ENCODE measurements at regions not wholly inside any gene's neighbourhood (a gene's known extent, or its start where the extent isn't known, plus 50 kb on each side); places are given as distances from the start of the nearest gene placed in this dataset.
A peak's percentile ranks its signal among the peaks of the same experiment; 100 is the strongest.

GRCh38 chr12:124388679-124389137, 93.8 kb downstream of the RFLNA start:
- TF ChIP-seq, protein P1, sequence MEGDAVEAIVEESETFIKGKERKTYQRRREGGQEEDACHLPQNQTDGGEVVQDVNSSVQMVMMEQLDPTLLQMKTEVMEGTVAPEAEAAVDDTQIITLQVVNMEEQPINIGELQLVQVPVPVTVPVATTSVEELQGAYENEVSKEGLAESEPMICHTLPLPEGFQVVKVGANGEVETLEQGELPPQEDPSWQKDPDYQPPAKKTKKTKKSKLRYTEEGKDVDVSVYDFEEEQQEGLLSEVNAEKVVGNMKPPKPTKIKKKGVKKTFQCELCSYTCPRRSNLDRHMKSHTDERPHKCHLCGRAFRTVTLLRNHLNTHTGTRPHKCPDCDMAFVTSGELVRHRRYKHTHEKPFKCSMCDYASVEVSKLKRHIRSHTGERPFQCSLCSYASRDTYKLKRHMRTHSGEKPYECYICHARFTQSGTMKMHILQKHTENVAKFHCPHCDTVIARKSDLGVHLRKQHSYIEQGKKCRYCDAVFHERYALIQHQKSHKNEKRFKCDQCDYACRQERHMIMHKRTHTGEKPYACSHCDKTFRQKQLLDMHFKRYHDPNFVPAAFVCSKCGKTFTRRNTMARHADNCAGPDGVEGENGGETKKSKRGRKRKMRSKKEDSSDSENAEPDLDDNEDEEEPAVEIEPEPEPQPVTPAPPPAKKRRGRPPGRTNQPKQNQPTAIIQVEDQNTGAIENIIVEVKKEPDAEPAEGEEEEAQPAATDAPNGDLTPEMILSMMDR (IDR thresholded peaks at IDR 0.05; ENCODE audit: low read depth, low read length) = no peak
- H3K4me3 ChIP-seq (replicated peaks in 1 of 2; ENCODE audit: low read depth in 2 of 2, low read length in 2 of 2) = peak overlapping the region; percentile 52 to 75
- DNase-seq (ENCODE audit: low read depth in 2 of 2) = peak; percentile 87 to 95

- H3K4me3 ChIP-seq (replicated peaks in 1 of 2; ENCODE audit: low read depth in 2 of 2, low read length in 2 of 2) = peak overlapping the region; percentile 52 to 75
- no peak for DNase-seq (ENCODE audit: low read depth in 2 of 2)
- TF ChIP-seq, protein P1 (IDR thresholded peaks at IDR 0.05; ENCODE audit: low read depth, low read length) = no peak
Measured at GRCh38 chr12:124388038-124388671, 93.3 kb downstream of the RFLNA start.

DNA sequence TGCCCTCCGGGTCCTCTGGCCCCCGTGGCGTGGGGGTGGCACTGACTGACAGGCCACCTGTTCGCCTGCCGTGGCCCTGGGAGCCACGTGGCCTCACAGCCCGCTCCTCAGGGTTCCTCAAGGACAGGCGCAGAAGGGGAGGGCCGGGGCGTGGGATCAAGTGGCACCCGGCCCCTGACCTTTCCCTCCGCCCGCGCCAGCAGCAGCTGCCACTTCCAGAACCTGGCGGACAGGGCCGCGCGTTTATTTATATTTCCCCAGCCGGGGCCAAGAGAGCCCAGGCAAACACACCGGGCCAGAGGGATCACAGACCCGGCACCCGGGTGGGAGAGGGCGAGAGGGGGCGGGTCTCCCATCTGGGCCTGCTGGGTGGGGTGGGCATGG, 92.6 kb downstream of the RFLNA start:
- H3K4me3 ChIP-seq (replicated peaks in 1 of 2; ENCODE audit: low read depth in 2 of 2, low read length in 2 of 2) = peak overlapping the region; percentile 52 to 75
- DNase-seq (ENCODE audit: low read depth in 2 of 2) = no peak
- TF ChIP-seq, protein P1 (IDR thresholded peaks at IDR 0.05; ENCODE audit: low read depth, low read length) = no peak

DNA sequence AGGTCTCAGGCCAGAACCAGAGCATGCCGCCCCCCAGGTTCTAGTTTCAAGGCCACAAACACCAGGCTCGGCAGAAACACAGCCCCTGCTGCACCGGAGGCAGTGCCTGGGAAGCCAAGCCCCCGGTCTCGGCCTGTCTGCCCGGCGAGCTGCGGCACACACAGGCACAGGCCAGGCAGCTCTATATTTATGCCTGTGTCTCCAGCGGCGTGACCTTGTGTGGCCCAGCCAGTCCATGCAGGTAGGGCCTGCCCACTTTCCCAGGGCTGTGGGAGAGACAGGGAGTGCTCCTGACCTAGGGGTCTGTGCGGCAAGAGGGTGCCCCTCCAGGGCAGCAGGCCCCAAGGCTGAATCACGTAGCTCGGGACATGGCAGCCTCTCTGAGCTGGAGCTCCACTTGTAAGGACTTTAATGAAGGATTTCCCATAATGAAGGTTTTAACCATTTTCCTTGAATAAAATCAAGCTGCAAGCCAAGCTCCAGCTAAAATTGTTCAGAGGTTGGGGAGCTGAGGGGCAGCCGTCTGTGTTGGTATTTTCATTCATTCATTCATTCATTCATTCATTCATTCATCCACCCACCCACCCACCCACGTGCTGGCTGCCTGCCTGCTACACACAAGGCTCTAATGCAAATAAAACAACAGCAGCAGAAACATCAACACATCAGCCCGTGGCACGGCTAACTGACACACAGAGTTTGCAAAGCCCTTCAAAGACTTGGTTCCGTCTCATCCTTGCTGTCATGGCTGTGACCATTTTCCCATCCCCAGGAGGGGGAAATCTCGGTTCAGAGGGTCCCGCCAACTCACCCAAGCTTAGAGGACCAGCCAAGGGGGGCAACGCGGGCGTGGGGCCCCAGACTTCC, 92.0 kb downstream of the RFLNA start:
- H3K4me3 ChIP-seq (replicated peaks in 1 of 2; ENCODE audit: low read depth in 2 of 2, low read length in 2 of 2) = peak overlapping the region; percentile 52 to 75
- DNase-seq (ENCODE audit: low read depth in 2 of 2) = peak in 1 of 2 donors; percentile 47
- TF ChIP-seq, protein P1 (IDR thresholded peaks at IDR 0.05; ENCODE audit: low read depth, low read length) = no peak

GRCh38 chr12:124386059-124386458, 91.2 kb downstream of the RFLNA start:
- DNase-seq (ENCODE audit: low read depth in 2 of 2) = peak in 1 of 2 donors; percentile 65
- H3K4me3 ChIP-seq (replicated peaks in 1 of 2; ENCODE audit: low read depth in 2 of 2, low read length in 2 of 2) = peak overlapping the region in 1 of 2 donors; percentile 75
- TF ChIP-seq, protein P1 (IDR thresholded peaks at IDR 0.05; ENCODE audit: low read depth, low read length) = no peak

GRCh38 chr12:124385219-124385969, 90.5 kb downstream of the RFLNA start:
- H3K4me3 ChIP-seq (replicated peaks in 1 of 2; ENCODE audit: low read depth in 2 of 2, low read length in 2 of 2) = peak overlapping the region in 1 of 2 donors; percentile 75
- TF ChIP-seq, protein P1 (IDR thresholded peaks at IDR 0.05; ENCODE audit: low read depth, low read length) = no peak
- peak; percentile 65 to 88 for DNase-seq (ENCODE audit: low read depth in 2 of 2)
